ENCODE measurements at regions not wholly inside any gene's neighbourhood (a gene's known extent, or its start where the extent isn't known, plus 50 kb on each side); places are given as distances from the start of the nearest gene placed in this dataset.

GRCh38 chr19:30170081-30170480 is 202.1 kb upstream of the ZNF536 start:
- Mint-ChIP-seq H3K4me3 (ENCODE audit: unreplicated experiment) (no peak overlapping the region), H3K36me3 (ENCODE audit: unreplicated experiment) (no peaks in the 10 kb centered on the region), H3K27ac (ENCODE audit: unreplicated experiment) (no peak overlapping the region), H3K9me3 (ENCODE audit: unreplicated experiment) (peaks cover 7% of the 10 kb centered on the region), H3K4me1 (ENCODE audit: unreplicated experiment) (no peaks in the 10 kb centered on the region), H3K27me3 (ENCODE audit: unreplicated experiment) (no peaks in the 10 kb centered on the region)
- no peak for TF ChIP-seq CTCF (IDR thresholded peaks at IDR 0.05)
- DNase-seq (ENCODE audit: extremely low spot score, unreplicated experiment) = no peak

- TF ChIP-seq CTCF (IDR thresholded peaks at IDR 0.05) = no peak
- no peaks in the 10 kb centered on the region for H3K27me3 Mint-ChIP-seq (ENCODE audit: unreplicated experiment)
- H3K27ac Mint-ChIP-seq (ENCODE audit: unreplicated experiment) = no peak overlapping the region
- no peaks in the 10 kb centered on the region for H3K36me3 Mint-ChIP-seq (ENCODE audit: unreplicated experiment)
- H3K4me1 Mint-ChIP-seq (ENCODE audit: unreplicated experiment) = no peaks in the 10 kb centered on the region
- no peak for DNase-seq (ENCODE audit: extremely low spot score, unreplicated experiment)
- no peak overlapping the region for H3K4me3 Mint-ChIP-seq (ENCODE audit: unreplicated experiment)
- H3K9me3 Mint-ChIP-seq (ENCODE audit: unreplicated experiment) = peaks cover 7% of the 10 kb centered on the region
Measured at GRCh38 chr19:30170495-30171137, 201.6 kb upstream of the ZNF536 start.

GRCh38 chr19:30171138-30171635 is 201.0 kb upstream of the ZNF536 start:
- no peak for DNase-seq (ENCODE audit: extremely low spot score, unreplicated experiment)
- Mint-ChIP-seq H3K4me1 (ENCODE audit: unreplicated experiment) (no peaks in the 10 kb centered on the region), H3K27me3 (ENCODE audit: unreplicated experiment) (no peaks in the 10 kb centered on the region), H3K36me3 (ENCODE audit: unreplicated experiment) (no peaks in the 10 kb centered on the region), H3K9me3 (ENCODE audit: unreplicated experiment) (peaks cover 12% of the 10 kb centered on the region), H3K4me3 (ENCODE audit: unreplicated experiment) (no peak overlapping the region), H3K27ac (ENCODE audit: unreplicated experiment) (no peak overlapping the region)
- TF ChIP-seq CTCF (IDR thresholded peaks at IDR 0.05) = no peak

- no peak for DNase-seq (ENCODE audit: extremely low spot score, unreplicated experiment)
- no peaks in the 10 kb centered on the region for H3K27me3 Mint-ChIP-seq (ENCODE audit: unreplicated experiment)
- no peak overlapping the region for H3K4me3 Mint-ChIP-seq (ENCODE audit: unreplicated experiment)
- no peaks in the 10 kb centered on the region for H3K36me3 Mint-ChIP-seq (ENCODE audit: unreplicated experiment)
- TF ChIP-seq CTCF (IDR thresholded peaks at IDR 0.05) = no peak
- no peak overlapping the region for H3K27ac Mint-ChIP-seq (ENCODE audit: unreplicated experiment)
- H3K4me1 Mint-ChIP-seq (ENCODE audit: unreplicated experiment) = no peaks in the 10 kb centered on the region
- peaks cover 18% of the 10 kb centered on the region for H3K9me3 Mint-ChIP-seq (ENCODE audit: unreplicated experiment)
Measured at GRCh38 chr19:30171795-30172612, 200.2 kb upstream of the ZNF536 start.

- Mint-ChIP-seq H3K27ac (ENCODE audit: unreplicated experiment) (no peak overlapping the region), H3K9me3 (ENCODE audit: unreplicated experiment) (peaks cover 23% of the 10 kb centered on the region), H3K36me3 (ENCODE audit: unreplicated experiment) (no peaks in the 10 kb centered on the region), H3K4me1 (ENCODE audit: unreplicated experiment) (no peaks in the 10 kb centered on the region), H3K27me3 (ENCODE audit: unreplicated experiment) (no peaks in the 10 kb centered on the region), H3K4me3 (ENCODE audit: unreplicated experiment) (no peak overlapping the region)
- DNase-seq (ENCODE audit: extremely low spot score, unreplicated experiment) = no peak
- no peak for TF ChIP-seq CTCF (IDR thresholded peaks at IDR 0.05)
Measured at GRCh38 chr19:30172613-30173242, 199.5 kb upstream of the ZNF536 start.

Measured in osteocyte (in vitro differentiated cells).